NB4 (cell line): ENCODE measurements at regions not wholly inside any gene's neighbourhood (a gene's known extent, or its start where the extent isn't known, plus 50 kb on each side); places are given as distances from the start of the nearest gene placed in this dataset.

Source experiments
- DNase-seq: peaks from one replicate; pipeline ENCODE4 v3.0.0; 2010; ENCODE audit warnings: low read depth
- H3K4me3 ChIP-seq: one replicate; pipeline ENCODE4 v1.5.1; 2011; ENCODE audit warnings: mild to moderate bottlenecking, low read depth, low read length, moderate library complexity
- MYC ChIP-seq: IDR thresholded peaks from 2 replicates; pipeline ENCODE4 v1.6.1; 2011; ENCODE audit warnings: low read depth, low read length
- POLR2A ChIP-seq: IDR thresholded peaks from 2 replicates; pipeline ENCODE4 v1.6.1; 2011; ENCODE audit warnings: mild to moderate bottlenecking; ENCODE audit not compliant: insufficient read length; ENCODE audit errors: extremely low read depth
- TF ChIP-seq, protein P1 (sequence below): IDR thresholded peaks from 2 replicates; pipeline ENCODE4 v1.6.1; 2011; ENCODE audit warnings: low read depth, low read length
- TF ChIP-seq, protein P2 (sequence below): IDR thresholded peaks from one replicate; pipeline ENCODE4 v1.5.1; 2012; ENCODE audit warnings: low read depth, low read length

DNA sequence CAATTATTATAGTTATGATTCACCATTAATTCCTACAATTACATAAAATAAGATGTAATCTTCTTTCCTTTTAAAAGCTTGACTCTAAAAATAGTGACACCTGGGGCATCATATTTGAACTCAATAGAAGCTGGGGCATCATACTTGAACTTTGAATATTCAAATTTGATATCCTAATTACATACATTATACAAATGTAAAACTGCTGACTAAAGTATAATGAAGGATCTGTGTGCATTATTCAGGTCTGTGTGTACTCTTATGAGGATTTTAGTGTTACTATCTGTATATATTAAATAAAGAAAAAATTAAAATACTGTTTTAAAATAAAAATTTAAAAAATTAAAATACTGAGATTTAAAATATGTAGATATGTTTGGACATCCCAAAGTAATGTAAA, 696.9 kb upstream of the FBXO33 start:
- TF ChIP-seq MYC, result no peak
- TF ChIP-seq POLR2A, result no peak
- TF ChIP-seq, protein P1, sequence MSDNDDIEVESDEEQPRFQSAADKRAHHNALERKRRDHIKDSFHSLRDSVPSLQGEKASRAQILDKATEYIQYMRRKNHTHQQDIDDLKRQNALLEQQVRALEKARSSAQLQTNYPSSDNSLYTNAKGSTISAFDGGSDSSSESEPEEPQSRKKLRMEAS, result no peak
- TF ChIP-seq, protein P2, sequence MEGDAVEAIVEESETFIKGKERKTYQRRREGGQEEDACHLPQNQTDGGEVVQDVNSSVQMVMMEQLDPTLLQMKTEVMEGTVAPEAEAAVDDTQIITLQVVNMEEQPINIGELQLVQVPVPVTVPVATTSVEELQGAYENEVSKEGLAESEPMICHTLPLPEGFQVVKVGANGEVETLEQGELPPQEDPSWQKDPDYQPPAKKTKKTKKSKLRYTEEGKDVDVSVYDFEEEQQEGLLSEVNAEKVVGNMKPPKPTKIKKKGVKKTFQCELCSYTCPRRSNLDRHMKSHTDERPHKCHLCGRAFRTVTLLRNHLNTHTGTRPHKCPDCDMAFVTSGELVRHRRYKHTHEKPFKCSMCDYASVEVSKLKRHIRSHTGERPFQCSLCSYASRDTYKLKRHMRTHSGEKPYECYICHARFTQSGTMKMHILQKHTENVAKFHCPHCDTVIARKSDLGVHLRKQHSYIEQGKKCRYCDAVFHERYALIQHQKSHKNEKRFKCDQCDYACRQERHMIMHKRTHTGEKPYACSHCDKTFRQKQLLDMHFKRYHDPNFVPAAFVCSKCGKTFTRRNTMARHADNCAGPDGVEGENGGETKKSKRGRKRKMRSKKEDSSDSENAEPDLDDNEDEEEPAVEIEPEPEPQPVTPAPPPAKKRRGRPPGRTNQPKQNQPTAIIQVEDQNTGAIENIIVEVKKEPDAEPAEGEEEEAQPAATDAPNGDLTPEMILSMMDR, result no peak
- no peak for DNase-seq
- no peak overlapping the region for H3K4me3 ChIP-seq

DNA sequence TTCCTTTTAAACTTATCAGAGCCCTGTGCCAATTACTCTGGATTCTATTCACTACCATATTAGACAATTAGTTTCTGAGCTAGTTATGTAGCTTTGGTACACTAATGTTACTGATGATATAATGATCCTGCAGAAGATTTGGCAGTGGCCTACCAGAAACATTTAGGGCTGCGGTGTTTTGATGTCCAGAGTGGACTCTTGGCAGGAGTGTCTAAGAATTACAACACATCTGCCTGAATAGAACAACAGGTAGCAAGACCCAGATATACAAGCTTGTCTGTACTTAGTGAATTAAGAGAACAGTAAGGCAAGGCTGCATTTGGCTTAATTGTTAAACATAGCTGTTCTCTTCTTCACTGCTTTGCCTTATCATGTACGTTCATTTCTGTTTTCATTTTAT, 691.6 kb upstream of the FBXO33 start:
- H3K4me3 ChIP-seq, result no peak overlapping the region
- DNase-seq, result no peak
- TF ChIP-seq, protein P2, result no peak
- TF ChIP-seq, protein P1, result no peak
- TF ChIP-seq POLR2A (no peak), MYC (no peak)

DNA sequence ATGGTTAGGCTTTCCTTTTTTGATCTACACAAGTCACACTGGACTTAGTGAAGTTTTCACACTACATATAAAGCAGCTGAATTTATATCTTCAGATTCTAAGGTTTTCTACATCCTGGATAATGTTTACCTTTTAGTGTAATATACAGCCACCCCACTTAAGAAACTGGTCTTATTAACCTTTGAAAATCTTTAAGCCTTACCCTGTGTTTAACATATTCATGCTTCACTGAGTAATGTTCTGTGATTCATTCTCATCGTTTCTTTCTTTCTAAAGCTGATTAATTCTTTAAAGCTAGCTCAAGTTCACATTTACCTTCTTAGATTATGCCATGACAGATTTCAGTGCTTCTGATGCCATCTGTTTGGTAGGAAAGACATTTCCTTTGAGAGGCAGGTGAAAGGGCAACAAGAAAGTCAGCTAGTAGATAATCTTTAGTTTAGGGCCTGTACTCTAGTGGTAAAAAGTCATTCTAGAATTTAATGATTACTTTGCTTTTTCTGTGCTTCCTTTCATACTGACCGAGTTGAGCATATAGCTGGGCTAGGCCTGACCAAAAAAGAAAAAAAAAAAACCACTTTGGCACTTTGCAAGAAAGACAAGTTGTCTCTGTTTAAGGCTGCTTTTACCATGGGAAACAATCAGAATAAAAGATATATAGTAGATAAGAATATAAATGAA, 690.9 kb upstream of the FBXO33 start:
- TF ChIP-seq POLR2A, result no peak
- no peak for TF ChIP-seq MYC
- TF ChIP-seq, protein P1, result no peak
- TF ChIP-seq, protein P2, result no peak
- H3K4me3 ChIP-seq, result no peak overlapping the region
- no peak for DNase-seq

DNA sequence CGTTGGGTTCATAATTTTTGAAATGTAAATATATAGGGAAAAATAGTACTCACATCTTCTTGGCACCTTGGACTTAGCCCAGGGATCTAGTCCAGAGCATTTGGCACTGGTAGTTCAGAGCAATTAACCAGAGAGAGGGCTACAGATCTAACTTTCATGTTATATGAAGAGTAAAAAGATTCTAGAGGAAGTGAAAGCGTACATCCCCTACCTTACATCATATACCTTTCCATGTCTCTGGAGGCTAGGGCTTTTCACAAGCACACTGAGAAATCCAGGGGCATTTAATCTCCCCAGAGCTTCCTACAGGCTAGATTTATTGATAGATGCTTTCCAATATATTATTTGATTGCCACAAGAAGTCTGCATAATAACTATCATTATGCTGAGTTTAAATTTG, 687.5 kb upstream of the FBXO33 start:
- no peak for DNase-seq
- no peak overlapping the region for H3K4me3 ChIP-seq
- TF ChIP-seq, protein P1, result no peak
- TF ChIP-seq, protein P2, result no peak
- TF ChIP-seq MYC, result no peak

DNA sequence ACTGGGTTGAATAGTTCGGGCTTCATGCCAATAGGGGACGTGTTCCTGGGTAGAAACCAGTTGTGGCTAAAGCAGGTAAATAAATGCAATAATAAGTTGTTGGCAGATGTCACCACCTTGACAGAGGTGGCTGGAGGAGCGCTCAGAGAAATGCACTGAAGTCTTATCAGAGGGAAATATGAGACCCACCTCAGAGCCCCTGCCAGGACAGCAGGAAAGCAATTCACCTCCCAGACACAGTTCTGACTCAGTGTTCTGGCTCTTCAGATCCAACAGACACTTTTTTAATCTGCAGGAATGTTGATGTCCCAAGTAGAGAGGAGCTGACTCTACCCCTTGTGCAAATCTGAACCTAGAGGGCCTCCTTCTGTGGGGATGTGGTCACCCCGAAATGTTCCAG, 687.1 kb upstream of the FBXO33 start:
- no peak overlapping the region for H3K4me3 ChIP-seq
- no peak for DNase-seq
- TF ChIP-seq POLR2A (no peak), MYC (no peak)
- TF ChIP-seq, protein P2, result no peak
- TF ChIP-seq, protein P1, result no peak

DNA sequence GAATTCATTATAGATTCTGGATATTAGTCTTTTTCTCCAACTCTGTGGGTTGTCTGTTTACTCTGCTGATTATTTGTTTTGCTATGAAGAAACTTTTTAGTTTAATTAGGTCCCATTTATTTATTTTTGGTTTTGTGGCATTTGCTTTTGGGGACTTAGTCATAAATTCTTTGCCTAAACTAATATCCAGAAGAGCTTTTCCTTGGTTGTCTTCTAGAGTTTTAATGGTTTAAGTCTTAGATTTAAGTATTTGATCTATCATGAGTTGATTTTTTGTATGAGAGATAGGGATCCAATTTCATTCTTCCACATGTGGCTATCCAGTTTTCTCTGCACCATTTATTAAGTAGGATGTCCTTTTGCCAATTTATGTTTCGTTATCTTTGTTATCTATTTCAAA, 683.4 kb upstream of the FBXO33 start:
- TF ChIP-seq, protein P2, result no peak
- no peak for TF ChIP-seq MYC
- TF ChIP-seq, protein P1, result no peak
- no peak for TF ChIP-seq POLR2A
- DNase-seq, result no peak
- H3K4me3 ChIP-seq, result no peak overlapping the region
